ENCODE measurements at regions not wholly inside any gene's neighbourhood (a gene's known extent, or its start where the extent isn't known, plus 50 kb on each side); places are given as distances from the start of the nearest gene placed in this dataset.

- H3F3A ChIP-seq (ENCODE audit: insufficient read depth, low read length): no peaks in the 10 kb centered on the region
- no peak overlapping the region for H3K4me2 ChIP-seq (ENCODE audit: low read depth, low read length)
- no peak overlapping the region for H3K27ac ChIP-seq (ENCODE audit: low read length)
- H3K27me3 ChIP-seq (replicated peaks; ENCODE audit: insufficient read depth, low read length): no peaks in the 10 kb centered on the region
- no peak overlapping the region for H2AFZ ChIP-seq (ENCODE audit: low read length)
- H3K9me2 ChIP-seq (replicated peaks; ENCODE audit: insufficient read depth, low read length): no peaks in the 10 kb centered on the region
- H3K4me1 ChIP-seq (ENCODE audit: low read length): no peaks in the 10 kb centered on the region
- no peak overlapping the region for H3K9ac ChIP-seq (ENCODE audit: low read length)
- no peak for DNase-seq
- no peaks in the 10 kb centered on the region for H3K9me3 ChIP-seq (replicated peaks; ENCODE audit: insufficient read depth, low read length)
- TF ChIP-seq CTCF (IDR thresholded peaks at IDR 0.05; ENCODE audit: low read length) (no peak), EZH2phosphoT487 (IDR thresholded peaks at IDR 0.05; ENCODE audit: low read length) (no peak)
- H3K36me3 ChIP-seq (replicated peaks; ENCODE audit: insufficient read depth, low read length): no peaks in the 10 kb centered on the region
- no peaks in the 10 kb centered on the region for H3K79me2 ChIP-seq (ENCODE audit: low read length)
- no peak overlapping the region for H3K4me3 ChIP-seq (ENCODE audit: low read length)
- H4K20me1 ChIP-seq (ENCODE audit: insufficient read depth, low read length): no peaks in the 10 kb centered on the region
Observed at GRCh38 chr12:25904442-25904841, 54.0 kb upstream of the RASSF8 start.

- Histone ChIP-seq H3K36me3 (replicated peaks; ENCODE audit: insufficient read depth, low read length) (no peaks in the 10 kb centered on the region), H3K27me3 (replicated peaks; ENCODE audit: insufficient read depth, low read length) (no peaks in the 10 kb centered on the region), H2AFZ (ENCODE audit: low read length) (no peak overlapping the region), H4K20me1 (ENCODE audit: insufficient read depth, low read length) (no peaks in the 10 kb centered on the region), H3F3A (ENCODE audit: insufficient read depth, low read length) (no peaks in the 10 kb centered on the region), H3K9me3 (replicated peaks; ENCODE audit: insufficient read depth, low read length) (no peaks in the 10 kb centered on the region), H3K79me2 (ENCODE audit: low read length) (no peaks in the 10 kb centered on the region), H3K4me1 (ENCODE audit: low read length) (no peaks in the 10 kb centered on the region), H3K9ac (ENCODE audit: low read length) (no peak overlapping the region), H3K9me2 (replicated peaks; ENCODE audit: insufficient read depth, low read length) (no peaks in the 10 kb centered on the region), H3K4me3 (ENCODE audit: low read length) (no peak overlapping the region), H3K4me2 (ENCODE audit: low read depth, low read length) (no peak overlapping the region), H3K27ac (ENCODE audit: low read length) (no peak overlapping the region)
- TF ChIP-seq EZH2 (optimal IDR thresholded peaks at IDR 0.05; ENCODE audit: low read depth, low read length) (no peak), EZH2phosphoT487 (IDR thresholded peaks at IDR 0.05; ENCODE audit: low read length) (no peak), CTCF (IDR thresholded peaks at IDR 0.05; ENCODE audit: low read length) (no peak)
- no peak for DNase-seq
Observed at GRCh38 chr12:25906651-25907340, 51.7 kb upstream of the RASSF8 start.

All from MM.1S (cell line).